KBM-7 (cell line): ENCODE measurements at regions not wholly inside any gene's neighbourhood (a gene's known extent, or its start where the extent isn't known, plus 50 kb on each side); places are given as distances from the start of the nearest gene placed in this dataset.

Source experiments
- DNase-seq: peaks from one replicate; pipeline ENCODE4 v3.0.0-alpha.2; 2015
- in situ Hi-C: fragments of 300-500 bp; cut with MboI; formaldehyde crosslinking; loops from 2 replicates; pipeline ENCODE4 v1.14.3; 2020; ENCODE audit warnings: low sequenced_read_pairs, low pct_unique_long_range_greater_than_20kb, mixed read lengths

DNA sequence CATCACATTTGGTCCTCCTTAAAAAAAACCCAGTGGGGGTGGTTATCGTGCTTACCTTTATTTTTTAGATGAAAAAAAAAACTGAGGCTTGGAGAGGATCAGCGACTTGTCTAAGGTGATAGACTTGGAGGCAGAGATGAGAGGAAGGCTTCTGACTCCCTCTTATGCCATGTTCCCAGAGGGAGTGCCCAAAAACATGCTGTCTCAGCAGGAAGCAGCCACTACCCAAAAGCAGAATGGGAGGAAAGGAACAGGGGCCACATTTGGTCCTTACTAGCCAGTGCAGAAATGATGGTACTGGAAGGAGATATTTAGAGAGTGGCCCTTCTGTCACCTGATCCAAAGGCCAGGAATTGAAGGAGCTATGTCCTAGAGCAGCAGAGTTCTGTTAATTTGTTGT is 118.4 kb downstream of the B3GNT2 start:
- DNase-seq, result no peak
- in situ Hi-C loops, result no loop called here

DNA sequence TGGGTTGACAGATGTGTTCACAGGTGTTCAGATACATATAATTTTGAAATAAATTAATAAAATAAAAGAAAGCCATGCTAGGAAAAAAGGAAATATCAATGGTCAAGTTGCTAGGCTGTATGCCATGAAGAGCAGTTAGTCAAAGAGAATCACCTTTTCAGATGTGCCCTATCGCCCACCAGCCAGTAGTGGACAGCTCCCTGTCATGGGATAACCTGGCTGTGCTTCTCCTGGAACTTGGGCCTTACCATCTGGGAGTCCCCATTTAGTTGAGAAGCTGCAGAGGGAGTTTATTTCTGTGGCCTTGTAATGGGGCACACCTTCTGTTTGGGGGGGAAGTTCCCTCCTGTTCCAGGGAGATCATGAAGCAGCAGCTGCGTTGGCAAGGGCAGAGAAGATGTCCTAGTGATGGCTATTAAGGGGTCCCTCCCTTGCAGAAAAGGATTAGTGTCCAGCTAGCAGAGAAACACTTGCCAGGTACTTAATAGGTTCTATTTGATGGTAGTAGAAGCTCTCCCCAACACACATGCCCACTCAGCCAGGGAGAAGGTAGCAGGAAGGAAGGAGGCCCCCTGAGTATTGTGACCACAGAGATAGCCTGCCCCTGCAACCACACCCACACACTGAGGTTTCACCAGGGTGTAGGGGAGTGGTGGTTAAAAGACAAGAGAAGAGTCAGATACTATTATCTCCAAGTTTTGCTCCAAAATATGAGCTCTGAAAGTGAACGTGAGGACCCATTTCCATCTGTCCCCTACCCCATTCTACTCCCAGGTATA is 117.7 kb downstream of the B3GNT2 start:
- DNase-seq, result peak; percentile 88
- in situ Hi-C loops, result no loop called here

DNA sequence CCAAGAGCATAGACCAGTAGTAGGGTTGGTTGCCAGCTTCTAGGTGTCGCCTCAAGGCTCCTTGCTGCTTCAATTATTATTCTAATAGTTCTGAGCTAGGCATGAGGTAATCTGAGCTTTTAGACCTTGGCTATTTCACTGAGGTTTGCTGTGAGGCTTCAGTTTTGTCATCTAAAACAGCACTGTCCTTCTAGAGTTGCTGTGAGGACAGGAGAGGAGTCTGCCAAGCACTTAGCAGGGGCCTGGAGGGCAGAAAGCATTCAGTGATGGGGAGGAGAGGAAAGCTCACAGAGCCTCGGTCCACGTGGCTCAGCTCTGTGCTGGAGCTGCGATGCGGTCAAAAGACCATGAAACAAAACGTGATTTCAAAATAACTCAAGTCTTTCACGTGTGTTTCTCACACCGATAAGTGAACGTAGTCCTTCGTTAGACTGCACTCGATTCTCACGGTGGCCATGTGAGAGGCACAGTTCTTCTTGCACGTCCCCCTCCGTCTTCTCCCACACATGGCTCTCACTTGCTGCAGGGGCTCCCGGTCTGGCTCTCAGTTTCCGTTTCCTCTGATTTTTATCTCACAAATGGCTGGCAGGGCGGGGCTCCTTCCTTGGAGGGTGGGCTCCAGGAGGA is 113.7 kb downstream of the B3GNT2 start:
- in situ Hi-C loops, result no loop called here
- peak; percentile 79 for DNase-seq

DNA sequence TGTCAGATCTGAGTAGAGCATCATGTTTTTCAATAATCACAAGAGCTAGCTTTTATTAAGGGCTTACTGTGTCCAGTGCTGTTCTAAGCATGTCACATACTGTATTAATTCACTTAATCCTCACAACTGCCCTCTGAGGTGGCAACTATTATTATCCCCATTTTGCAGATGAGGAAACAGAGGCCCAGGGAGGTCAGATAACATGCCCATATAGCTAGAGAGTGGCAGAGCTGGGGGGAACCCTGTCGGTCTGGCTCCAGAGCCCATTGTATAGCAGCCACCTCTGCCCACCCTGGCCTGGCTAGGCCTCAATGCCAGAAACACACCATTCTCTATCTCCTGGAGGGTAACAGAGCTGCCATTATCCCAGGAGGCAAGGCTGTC is 113.2 kb downstream of the B3GNT2 start:
- DNase-seq, result no peak
- in situ Hi-C loops, result no loop called here

DNA sequence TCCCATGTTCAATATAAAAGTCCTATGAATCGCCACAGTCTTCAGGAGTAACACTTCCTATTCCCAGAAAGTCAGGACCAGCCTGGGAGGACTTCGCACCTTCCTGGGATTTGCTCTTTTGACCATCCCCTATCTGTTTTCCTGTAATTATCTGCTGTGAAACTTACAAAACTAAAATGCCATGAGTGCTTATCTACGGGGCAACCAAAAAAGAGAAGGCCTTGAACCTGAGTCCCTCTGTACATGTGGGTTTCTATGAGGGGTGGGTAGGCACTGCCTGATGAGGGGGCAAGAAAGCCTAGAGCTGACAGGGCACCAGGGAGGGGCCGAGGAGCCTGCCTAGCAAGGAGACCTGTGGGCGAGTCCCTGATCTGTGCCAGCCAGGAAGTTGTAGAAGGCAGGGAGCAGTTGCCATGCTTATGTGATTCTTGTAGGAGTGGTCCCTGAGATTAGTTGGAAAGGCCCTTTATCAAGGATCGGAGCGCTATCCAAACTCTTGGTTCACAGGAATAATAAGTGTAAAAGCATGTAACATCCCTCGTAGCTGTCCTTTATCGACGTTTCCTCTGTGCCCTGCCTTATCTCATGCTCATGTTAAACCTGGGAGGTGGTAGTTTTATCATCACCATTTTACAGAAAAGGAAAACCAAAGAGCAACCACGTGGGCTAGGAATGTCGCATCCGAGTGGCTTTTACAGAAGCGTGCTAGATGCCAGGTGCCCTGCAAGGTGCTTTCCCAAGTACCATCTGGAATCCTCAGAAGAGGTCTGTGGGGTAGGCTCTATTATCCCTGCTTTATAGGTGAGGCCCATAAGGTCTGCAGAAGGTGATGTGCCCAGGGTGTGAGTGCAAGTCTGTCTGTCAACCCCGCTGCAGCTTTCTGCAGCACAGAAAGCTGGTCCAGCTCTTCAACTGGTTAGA is 111.8 kb downstream of the B3GNT2 start:
- in situ Hi-C loops, result no loop called here

DNA sequence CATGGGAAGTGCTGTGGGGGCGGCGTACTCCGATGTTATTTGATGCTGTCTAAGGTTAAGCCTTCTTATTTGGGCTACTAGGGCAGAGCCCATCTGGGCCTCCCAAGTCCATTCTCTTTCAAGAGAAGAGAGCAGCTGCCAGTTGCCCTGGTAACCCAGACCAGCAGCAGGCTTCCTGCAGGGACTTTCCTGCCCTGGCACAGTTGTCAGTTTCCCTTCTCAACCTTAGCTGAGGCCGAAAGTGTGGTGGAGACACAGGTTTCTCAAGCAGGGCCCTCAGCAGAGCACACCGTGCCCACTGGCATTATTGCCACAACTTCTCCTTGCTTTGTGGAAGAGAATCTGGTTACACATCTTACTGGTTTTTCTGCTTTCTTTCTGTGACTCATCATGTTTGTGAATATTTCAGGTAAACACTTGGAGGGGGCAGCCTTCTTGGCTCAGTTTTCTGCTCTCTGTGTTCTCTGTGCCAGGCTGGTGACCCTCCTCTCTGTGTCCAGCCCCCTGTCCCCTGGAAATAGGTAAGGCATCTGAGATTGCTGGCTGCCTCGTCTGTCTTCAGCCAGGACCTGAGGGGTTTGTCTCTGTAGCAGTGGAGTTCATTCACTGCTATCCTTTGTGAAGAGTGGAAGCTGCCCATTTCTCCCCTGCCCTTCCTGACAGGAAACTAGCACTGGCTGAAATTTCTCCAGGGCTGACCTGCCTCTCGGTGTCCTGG is 111.0 kb downstream of the B3GNT2 start:
- DNase-seq, result no peak
- in situ Hi-C loops, result no loop called here

More for the DNA sequence above, 111.8 kb downstream of the B3GNT2 start:
- DNase-seq, result no peak

DNA sequence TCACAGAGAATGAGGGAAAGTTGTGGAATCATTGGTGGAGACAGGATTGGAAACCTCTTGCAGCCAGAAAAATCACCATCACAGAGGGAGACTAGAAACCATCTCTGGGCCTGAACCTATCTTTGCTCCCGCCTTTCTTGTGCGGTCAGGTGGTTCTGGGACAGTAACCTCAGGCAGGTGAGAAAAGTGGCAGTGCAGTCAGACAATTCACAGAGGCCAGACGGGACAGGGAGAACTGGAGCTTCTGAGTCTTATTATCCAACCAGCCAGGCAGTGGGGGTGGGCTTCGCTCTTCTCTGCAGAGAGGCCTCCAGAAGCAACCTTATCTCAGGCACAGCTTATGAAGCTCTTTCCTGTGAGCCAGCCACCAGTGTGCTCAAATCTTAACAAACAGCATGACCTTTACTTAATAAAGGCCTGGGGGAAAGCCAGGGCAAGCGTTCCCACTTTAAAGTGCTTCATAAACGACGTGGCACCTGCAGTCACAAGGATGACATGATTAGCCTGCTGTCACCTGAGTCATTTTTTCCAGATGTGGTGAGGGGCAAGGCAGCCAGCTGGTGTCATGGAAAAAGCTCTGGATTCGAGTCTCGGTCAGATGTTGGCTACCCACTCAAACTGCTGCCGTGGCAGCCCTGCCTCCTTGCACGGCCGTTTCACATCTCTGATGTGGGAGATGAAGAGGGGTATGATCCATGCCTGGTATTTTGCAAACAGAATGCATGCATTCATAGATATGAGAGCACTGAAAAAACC is 109.7 kb downstream of the B3GNT2 start:
- in situ Hi-C loops, result no loop called here
- peak; percentile 49 for DNase-seq

DNA sequence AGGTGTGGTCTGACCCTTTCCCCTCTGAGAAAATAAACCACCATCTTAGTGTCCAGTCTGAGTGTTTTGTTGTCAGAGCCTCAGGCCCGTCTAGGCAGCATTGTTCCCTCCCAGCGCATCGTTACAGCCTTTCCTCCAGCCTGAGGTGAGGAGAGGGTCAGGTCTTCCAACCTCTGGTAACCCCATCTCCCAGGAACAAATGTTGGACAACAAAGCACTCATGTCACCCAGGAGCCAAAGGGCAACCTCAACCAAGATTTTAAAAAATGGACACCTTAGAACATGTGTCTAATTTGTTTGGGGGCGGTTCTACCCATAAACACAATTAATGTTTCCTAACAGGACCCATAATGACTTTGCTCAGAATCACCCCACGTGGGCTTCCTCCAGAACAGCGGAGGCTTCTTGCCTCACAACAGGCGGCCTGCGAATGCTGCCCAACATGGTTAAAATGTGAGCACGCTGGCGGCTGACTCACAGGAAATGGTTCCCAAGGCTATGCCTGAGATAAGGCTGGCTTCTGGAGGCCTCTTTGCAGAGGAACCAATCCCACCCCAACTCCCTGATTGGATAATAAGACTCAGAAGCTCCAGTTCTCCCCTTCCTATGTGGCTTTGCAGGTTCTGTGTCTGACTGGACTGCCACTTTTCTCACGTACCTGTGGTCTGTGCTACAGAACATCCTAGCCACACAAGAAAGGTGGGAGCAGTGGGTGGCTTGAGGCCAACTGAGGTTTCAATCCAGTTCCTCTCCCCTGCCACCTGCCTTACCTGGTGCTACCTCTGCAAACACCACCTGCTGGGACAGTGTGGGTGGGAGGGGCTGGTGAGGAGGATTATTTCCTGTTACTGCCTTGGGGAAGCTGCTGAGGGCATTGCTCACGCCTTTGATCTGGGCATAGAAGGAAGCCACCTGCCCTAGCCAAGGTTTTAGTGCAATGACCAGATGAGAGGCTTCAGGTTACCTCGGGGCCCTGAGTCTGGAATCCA is 108.8 kb downstream of the B3GNT2 start:
- in situ Hi-C loops, result no loop called here
- DNase-seq, result peak; percentile 96

DNA sequence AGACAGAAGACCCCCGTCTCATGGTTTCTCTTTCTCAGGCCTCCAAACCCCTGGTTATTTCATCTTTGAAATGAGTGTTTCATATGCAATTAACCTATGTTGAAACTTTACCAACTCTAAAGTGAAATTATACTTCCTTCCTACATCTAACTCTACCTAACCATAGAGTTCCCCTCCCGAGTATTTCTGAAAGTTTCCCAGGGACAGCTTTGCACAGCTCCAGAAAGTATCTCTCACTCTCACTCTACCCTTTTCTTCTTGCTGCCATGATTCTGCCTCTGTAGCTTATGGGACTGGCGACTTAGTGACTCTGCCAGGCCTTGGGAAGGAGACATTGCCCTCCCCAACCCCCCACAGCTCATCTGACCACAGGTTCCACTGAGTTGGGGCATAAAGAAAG is 107.9 kb downstream of the B3GNT2 start:
- peak; percentile 47 for DNase-seq
- in situ Hi-C loops, result no loop called here

DNA sequence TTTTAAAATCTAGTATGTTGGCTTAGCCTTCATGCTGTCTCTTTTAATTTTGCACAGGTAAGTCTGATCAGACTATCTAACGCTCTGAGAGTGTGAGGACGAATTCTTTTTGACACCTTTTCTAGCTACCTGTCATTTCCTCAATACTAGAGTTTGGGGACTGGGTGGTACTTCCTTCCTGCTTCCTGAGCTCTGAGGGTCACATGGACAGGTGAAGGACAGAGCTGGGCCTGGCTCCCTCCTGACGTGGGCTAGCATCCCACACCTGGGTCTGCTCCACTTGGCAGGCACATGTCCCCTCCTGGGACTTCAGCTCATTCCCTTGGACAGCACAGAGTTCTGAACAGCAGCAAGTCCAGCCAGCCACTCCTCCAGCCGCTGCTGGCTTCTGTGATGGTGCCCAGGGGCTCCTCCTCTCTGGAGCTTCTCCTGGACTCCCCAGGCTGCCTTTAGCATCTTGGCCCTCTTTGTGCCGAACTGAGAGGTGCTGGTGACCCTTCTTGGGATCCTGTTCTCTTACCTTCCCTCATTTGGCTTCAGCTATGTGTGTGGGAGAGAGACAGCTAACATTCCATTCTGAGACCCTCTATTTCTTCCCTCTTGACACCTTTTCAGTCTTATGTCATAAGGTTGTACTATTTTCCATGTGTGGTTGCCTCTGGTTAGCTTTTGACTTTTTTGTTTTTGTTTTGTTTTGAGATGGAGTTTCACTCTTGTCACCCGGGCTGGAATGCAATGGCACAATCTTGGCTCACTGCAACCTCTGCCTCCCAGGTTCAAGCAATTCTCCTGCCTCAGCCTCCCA is 106.9 kb downstream of the B3GNT2 start:
- no peak for DNase-seq
- in situ Hi-C loops, result no loop called here

DNA sequence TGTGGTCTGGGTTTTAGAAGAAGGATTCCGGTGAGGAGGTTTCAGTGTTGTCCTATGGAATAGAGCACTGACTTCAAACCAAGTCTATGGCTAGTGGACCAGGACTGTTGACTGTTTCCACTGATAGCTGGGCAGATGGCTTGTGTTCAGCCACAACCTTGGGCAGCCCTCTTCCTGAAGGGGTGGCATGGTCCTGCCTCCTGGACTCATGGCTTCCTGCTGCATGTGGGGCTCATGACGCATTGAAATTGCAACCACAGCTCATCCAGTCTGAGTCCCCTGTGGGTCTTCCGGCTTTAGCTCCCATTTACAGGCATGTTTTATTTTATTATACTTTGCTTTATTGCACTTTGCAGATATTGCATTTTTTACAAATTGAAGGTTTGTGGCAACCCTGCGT is 105.0 kb downstream of the B3GNT2 start:
- in situ Hi-C loops, result no loop called here
- DNase-seq, result peak; percentile 58

DNA sequence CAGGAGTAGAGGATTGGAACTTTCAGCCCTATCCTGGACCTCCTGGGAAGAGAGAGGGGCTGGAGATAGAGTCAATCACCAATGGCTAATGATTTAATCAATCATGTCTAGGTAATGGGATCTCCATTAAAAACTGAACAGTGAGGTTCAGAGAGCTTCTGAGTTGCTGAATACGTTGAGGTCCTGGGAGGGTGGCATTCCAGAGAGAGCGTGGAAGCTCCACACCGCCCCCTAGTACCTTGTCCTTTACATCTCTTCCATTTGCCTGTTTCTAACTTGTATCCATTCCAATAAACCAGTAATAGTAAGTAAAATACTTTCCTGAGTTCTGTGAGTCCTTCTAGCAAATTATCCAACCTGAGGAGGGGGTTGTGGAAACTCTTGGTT is 101.7 kb downstream of the B3GNT2 start:
- in situ Hi-C loops, result no loop called here
- DNase-seq, result peak; percentile 72

DNA sequence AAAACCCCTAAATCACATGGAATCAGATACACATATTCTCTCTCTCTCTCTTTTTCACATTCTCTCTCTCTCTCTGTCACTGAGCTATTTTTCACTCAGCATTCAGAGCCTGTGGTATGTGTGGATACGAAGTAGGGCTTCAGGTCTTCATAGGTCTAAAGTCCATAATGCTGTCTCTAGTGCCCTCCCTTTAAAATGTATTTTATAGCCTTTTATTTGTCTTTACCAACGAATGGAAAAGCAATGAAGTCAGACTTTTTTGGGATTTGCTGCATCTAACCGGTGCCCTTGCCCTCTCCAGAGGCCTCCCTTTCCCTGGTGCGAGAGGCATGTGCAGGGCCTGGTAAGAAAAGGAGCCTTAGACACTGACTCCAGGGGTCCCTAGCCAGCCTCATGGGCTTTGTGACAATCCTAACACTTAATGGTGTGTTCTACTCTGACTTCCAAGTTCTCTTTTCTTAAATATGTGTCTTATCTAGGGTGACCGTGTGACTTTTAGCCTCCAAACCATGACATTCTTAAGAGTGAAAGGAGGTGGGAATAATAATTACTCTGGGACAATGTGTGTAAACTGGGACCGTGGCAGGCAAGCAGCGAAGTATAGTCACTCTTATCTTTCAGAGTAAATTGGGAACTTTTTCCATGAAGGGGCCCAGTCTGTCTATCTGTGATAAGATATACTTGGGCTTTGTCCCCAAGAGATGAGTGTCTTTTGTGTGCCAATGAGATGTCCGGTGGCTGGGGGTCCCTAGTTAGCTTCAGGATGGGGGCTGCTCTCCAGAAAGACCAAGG is 101.1 kb downstream of the B3GNT2 start:
- DNase-seq, result no peak
- in situ Hi-C loops, result no loop called here

DNA sequence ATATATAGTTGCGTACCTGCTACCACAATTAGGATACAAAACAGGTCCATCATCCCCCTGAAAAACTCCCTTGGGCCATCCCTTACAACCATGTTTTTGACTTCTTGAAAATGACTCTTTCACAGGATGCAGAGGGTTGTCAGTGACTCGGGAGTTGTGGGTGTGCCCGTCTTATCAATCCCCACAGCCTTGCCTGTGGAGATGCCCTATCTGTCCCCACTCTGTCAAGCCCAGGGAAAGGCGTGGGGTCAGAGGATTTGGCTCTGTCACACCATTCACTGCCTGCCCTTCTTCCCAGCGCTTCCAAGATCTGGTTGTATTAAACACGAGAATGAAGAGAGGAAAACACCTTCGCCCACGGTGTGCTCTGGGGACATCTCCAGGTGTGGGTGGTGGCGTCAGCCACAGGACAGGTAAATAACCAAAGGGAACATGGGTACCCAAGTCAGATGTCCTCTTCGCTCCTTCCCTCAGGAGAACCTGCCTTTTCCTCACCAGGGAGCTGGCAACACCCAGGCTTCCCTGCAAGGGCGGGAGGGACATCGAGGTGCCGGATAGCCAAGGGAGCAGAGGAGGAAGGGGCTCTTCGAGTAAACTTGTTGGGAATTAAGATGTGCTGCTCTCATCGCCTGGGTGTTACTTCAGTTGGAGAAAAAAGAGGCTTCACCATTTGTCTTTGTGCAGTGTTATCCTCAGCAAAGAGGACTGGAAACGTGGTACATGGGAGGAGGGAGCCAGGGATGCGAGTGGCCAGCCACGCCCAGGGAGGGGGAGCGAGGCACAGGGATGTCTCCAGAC is 100.3 kb downstream of the B3GNT2 start:
- DNase-seq, result no peak
- in situ Hi-C loops, result no loop called here

DNA sequence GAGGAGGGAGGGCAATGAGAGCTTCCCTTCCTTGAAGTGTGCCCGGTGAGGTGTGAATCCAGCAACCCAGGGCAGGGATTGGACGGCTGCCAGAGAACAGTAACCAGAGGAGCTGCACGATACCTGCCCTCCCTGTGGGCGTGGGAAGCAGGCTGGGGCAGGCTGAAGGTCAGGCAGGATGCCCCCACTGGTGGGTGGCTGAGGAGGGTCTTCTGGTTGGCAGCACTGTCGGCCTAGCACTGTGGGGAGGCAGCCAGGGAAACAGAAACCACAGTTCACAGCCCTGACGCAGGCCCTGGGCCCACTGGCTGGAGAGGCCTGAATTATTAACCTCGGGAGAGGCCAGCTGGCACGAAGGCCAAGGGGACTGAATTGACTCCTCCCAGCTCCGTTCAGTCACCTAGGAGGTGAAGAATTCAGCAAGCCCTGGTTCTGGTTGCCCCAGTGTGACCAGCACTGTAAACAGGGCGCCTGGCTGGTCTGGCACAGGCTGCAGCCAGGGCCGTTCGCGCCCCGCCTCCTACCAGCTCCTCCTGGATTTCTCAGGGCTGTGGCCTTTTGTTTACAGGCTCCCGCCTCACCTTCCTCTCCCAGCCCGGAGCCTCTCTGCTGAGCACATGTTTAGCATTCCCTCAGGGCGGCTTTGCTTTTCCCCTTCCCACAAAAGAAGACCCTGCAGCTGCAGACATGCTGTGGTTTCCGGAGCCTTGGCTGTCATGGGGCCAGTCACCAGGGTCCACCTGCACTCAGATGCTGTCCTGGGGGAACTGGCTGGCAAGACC is 97.8 kb downstream of the B3GNT2 start:
- peak; percentile 50 for DNase-seq
- in situ Hi-C loops, result no loop called here
